Fibroblast of mammary gland (primary cell): ENCODE measurements at regions not wholly inside any gene's neighbourhood (a gene's known extent, or its start where the extent isn't known, plus 50 kb on each side); places are given as distances from the start of the nearest gene placed in this dataset.
A peak's percentile ranks its signal among the peaks of the same experiment; 100 is the strongest.

Source experiments
- DNase-seq: peaks from one replicate; pipeline ENCODE4 v3.0.0-alpha.2; 2010; ENCODE audit warnings: low read depth
- H3K4me3 ChIP-seq: 2 replicates; pipeline ENCODE4 v1.5.1; 2011; ENCODE audit warnings: low read depth, mild to moderate bottlenecking, low read length, moderate library complexity; ENCODE audit not compliant: control insufficient read depth
- CTCF ChIP-seq: conservative IDR thresholded peaks from 2 replicates; pipeline ENCODE4 v1.5.1; 2011; ENCODE audit warnings: low read depth, low read length, inconsistent platforms; ENCODE audit not compliant: control insufficient read depth, insufficient read depth

GRCh38 chr14:61968207-61968606 is 206.0 kb downstream of the SNAPC1 start:
- no peak for DNase-seq
- H3K4me3 ChIP-seq, result no peak overlapping the region
- no peak for TF ChIP-seq CTCF

- TF ChIP-seq CTCF, result no peak
- DNase-seq, result no peak
- no peak overlapping the region for H3K4me3 ChIP-seq
Measured at GRCh38 chr14:61972711-61973110, 210.5 kb downstream of the SNAPC1 start.

DNA sequence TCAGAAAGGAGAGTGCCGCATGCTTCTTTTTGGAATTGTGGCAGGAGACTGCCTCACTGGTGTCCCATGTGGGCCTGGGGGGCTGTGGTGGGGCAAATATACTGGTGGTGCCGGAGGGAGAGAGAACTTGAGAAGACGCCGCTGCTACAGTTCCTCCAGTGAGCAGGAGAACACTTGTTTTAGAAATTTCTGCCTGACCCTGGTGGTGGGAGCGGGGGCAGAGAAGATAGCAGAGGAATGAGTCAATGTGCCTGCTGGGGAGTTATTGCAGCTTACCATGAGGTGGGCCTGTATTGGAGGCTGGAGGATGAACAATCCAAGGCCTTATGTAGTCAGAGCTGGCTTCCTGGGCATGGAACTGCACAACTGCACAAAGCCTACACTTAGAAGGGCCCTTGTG is 211.8 kb downstream of the SNAPC1 start:
- H3K4me3 ChIP-seq, result no peak overlapping the region
- no peak for TF ChIP-seq CTCF
- DNase-seq, result peak; percentile 19

GRCh38 chr14:61977217-61977616 is 215.0 kb downstream of the SNAPC1 start:
- TF ChIP-seq CTCF, result no peak

DNA sequence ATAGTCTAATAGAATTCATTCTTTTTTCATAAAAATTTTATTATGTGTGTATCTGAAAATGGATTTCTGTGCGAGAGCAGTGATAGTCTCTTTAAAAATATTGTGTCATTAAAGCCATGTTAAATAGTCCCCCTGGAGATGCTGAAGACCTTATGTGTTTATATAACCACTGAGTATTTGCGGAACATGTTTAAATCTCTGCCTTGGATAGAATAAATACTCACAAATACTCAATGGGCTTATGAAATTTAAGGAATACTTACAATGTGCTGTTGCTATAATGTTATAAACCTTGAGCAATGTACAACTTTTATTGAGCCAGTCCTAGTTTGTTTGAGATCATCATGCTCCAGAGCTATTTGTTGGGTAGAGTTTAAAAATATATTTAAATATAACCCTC is 226.0 kb downstream of the SNAPC1 start:
- DNase-seq, result no peak
- H3K4me3 ChIP-seq, result no peak overlapping the region
- TF ChIP-seq CTCF, result no peak

More at GRCh38 chr14:61977217-61977616, 215.0 kb downstream of the SNAPC1 start:
- DNase-seq, result no peak
- no peak overlapping the region for H3K4me3 ChIP-seq

- no peak for TF ChIP-seq CTCF
- no peak for DNase-seq
- no peak overlapping the region for H3K4me3 ChIP-seq
Measured at GRCh38 chr14:61992139-61992538, 229.9 kb downstream of the SNAPC1 start.

DNA sequence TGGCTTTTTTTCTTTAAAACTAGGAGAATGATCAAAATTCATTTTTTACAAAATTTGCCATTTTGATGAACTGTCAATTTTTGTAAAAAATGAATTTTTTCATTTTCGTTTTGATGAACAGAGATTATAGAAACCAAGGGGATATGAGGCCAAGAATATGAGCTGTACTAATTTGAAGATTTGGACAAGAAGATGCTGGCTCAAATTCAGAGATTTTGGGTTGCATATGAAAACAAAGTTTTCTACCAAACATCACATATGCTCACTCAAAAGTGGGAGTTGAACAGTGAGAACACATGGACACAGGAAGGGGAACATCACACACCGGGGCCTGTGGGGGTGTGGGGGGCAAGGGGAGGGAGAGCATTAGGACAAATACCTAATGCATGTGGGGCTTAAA is 230.7 kb downstream of the SNAPC1 start:
- no peak for TF ChIP-seq CTCF
- no peak for DNase-seq
- no peak overlapping the region for H3K4me3 ChIP-seq
